ENCODE measurements at regions not wholly inside any gene's neighbourhood (a gene's known extent, or its start where the extent isn't known, plus 50 kb on each side); places are given as distances from the start of the nearest gene placed in this dataset.
"Not testable (repeated sequence)": the region's sequence is repeated elsewhere in the genome, so short reads cannot be mapped to it uniquely, and the experiment has no call there.

- TF ChIP-seq CTCF, POLR2A, POLR2AphosphoS5, EP300 (IDR thresholded peaks at IDR 0.05): not testable (repeated sequence)
Observed at GRCh38 chr12:74600817-74601216, 63.2 kb downstream of the ATXN7L3B start.
